Mesenteric fat pad (tissue), 1 donor: ENCODE measurements at regions not wholly inside any gene's neighbourhood (a gene's known extent, or its start where the extent isn't known, plus 50 kb on each side); places are given as distances from the start of the nearest gene placed in this dataset.

Experiments
- DNase-seq: peaks from one replicate; pipeline ENCODE4 v3.0.0-alpha.2; 2020; ENCODE audit warnings: low spot score
- donor health status: DM: yes; HTN: yes; CAD: no.

DNA sequence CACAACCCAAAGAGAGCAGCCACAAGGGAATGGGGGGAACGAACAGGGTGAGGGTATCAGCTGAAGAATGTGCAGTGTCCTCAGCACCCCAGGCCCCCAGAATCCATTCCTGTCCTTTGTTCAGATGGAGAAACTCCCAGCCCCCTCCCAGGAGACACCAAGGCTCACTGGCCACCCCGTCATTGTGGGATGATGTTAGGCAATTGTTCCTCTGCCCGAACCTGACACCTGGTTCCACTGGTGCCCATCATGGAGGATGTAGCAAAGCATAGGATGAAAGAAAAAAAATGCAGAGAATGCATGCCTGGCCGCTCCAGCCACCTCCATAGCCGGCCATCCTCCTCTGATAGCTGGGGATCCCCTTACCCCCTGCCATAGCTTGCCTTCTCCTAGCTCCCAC, 197.3 kb upstream of the TWIST2 start:
- DNase-seq = no peak

DNA sequence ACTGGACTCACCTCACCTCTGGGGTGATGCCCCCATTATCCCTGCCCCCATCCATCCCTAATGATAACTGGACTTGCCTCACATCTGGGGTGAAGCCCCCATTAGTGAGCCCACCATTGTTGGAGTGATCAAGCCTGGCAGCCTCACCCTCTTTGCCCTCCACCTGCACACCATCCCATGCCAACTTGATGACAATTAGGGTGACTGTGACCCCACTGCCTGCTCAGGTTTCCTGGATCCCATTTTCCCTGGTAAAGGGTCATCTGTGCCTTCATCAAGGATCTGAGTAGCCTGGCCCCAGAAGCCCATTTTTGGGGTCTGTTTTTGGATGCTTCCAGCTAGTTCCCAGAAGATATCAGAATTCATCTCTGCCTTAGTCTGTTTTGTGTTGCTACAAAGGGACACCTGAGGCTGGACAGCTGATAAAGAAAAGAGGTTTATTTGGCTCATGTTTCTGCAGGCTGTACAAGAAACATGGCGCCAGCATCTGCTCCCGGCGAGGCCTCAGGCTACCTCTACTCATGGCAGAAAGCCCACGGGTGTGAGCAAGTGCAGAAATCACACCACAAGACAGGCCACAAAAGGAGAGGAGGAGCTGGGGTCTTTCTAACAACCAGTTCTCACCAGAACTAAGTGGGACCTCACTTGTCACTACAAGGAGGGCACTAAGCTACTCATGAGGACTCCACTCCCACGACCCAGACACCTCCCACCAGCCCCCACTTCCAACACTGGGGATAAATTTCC, 196.4 kb upstream of the TWIST2 start:
- no peak for DNase-seq

DNA sequence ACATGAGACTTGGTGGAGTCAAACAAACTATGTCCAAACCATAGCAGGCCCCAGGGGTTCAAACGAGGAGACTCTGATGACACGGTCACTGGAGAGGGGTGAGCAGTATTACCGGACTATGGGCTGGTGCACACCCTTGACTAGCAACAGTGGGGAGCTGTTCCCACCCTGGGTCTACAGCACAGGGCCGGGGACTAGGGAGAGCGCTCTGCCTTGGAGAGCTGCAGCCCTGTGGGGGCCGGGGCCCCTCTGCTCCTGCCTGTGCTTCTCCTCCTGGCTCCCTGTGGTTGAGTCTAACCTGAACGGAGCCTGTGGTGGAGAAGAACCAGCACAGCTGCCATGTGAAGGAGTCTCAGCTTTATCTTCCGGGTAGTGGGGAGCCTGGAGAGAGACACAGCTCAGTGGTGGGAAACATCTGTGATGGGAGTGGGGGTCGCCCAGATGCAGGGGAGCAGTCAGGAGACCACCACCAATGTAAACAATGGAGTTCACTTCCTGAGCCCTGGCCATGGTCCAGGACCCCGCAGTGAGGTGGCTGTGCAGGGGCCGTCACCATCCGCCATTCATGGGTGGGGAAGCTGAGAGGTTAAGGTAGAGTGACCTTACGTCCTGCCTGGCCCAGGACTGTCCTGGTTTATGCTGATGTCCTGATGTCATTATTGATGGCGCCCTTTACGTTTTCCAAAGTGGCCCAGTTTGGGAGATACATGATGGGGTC, 195.7 kb upstream of the TWIST2 start:
- DNase-seq = no peak

DNA sequence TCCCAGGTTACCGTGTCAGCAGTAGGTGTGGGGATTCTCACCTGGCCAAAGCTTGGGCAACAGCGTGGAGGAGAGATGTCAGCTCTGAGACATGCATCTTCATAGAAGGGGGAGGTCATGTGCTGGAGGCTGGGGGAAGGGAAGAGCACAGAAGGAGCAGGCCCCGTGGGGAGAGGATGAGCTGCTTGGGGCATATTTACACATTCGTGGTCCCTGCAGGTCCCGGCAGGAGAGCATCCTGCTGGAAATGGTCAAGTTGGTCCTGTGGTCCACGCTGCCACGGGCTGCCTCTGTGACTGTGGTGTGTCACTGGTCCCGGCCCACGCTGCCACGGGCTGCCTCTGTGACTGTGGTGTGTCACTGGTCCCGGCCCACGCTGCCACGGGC, 195.1 kb upstream of the TWIST2 start:
- peak; percentile 83 for DNase-seq

DNA sequence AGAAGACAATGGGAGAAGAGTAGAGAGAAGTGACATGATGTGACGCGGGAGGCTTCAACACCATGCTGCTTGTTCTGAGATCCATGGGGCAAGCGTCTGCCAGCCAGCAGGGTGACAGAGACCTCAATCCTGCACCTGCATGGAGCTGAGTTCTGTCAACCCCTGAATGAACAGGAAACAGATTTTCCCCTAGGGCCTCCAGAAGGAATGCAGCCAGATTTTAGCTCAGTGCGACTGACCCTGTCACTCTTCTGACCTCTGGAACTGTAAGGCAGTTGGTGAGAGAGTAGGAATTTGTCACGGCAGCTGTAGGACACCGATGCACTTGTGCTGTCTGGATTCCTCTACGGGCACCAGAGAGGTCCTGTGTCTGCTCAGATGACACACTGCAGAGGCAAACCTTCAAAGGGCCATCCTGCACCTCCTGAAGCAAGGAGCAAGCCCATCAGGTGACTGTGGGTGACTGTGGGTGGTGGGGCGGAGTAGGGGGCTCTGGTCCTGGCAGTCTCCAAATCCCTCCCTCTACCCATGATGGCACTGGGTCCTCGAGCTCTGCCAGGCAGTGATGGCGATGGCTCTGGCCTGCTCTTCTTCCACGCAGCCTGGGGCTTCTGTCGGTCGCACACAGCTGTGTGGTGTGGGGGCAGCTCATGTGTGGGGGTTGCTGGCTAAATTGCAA, 194.3 kb upstream of the TWIST2 start:
- DNase-seq = no peak

DNA sequence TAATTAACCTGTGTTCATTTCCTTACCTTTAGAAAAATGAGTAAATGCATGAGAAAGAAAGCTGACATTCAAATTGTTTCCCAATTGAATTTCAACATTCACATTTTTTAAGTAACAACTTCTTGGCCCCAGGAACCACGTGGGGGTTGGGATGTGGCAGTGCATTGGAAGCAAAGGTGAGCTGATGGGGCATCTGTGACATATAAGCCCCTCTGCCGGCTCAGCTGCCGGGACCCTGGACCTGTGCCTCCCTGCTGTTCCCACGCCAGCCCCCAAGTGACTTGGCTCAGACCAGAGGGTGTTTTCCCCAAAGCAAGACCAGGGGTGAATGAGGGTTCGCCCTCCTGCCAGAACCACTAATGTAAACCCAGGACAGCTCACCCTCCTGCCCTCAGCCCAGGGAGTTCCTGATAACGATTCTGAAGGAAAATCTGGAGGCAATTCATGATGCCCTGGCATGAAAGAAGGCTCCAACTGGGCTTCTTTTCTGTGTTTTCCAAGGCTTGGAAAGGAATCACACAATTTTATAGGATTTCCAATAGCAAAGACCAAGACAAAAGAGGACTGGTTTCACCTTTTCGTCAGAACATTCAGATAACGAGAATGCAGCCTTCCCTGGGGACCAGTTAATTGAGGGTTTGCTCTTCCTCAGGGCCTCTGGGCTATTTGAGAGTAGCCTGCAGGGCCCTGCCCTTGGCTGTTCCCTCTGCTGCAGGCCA, 193.2 kb upstream of the TWIST2 start:
- DNase-seq = no peak

DNA sequence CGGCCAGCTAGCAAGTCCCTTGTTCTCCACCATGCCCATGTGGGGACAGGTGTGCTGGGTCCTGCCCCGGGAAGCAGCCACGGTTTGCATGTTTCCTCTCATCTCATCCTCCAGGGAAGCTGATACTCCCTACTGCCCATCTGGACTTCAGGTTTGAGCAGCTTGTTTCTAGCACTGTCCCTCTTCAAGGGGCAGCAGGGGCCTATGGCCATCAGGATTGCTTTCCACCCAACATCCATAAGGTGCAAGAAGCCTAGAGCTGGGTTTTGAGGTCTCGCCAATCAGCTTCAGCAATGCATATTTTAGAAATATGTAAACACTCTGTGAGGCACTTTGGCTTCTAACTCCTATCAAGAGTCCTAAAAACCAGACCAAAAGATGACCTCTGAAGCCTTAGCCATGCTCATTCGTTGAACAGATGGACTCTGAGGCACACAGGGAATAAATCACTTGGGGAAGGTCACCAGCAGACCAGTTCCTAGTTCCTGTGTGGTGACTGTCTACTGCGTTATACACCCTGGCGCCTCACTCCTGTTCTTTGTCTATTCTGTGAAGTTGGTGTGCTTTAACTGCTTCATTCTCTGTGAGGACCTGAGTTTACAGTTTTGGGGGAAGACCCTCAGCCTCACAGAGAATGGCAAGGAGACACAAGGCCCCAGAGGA, 192.6 kb upstream of the TWIST2 start:
- no peak for DNase-seq

DNA sequence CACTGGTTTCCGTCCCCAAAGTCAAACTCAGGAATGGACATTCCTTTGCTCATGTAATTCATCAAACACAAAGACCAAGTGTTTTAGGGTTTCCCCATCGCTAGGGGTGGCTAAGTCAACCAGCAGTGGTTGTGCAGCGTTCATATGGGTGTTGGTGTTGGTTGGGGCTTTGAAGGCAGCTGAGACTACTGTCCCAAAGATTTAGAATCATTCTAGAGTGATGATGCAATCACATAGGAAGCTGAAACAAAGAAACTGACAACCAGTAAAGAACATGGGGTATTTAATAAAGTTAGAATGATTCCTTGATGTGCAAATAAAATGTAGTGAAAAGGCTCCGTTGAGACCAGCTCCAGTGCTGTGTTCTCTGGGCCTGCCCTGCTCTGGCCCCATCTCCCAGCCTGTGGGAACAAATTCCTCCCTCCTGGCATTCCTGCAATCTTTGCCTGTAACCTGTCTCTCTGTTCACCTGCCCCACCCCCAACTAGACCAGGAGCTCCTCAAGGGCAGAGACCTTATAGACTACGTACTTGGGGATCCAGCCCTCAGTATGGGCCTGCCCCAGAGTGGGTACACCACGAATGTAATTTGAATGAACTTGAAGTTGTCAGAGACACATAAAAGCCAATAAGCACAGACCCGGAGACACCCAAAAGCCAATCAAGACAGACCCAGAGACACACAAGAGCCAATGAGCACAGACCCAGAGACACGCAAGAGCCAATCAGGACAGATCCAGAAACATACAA, 191.7 kb upstream of the TWIST2 start:
- DNase-seq = no peak

DNA sequence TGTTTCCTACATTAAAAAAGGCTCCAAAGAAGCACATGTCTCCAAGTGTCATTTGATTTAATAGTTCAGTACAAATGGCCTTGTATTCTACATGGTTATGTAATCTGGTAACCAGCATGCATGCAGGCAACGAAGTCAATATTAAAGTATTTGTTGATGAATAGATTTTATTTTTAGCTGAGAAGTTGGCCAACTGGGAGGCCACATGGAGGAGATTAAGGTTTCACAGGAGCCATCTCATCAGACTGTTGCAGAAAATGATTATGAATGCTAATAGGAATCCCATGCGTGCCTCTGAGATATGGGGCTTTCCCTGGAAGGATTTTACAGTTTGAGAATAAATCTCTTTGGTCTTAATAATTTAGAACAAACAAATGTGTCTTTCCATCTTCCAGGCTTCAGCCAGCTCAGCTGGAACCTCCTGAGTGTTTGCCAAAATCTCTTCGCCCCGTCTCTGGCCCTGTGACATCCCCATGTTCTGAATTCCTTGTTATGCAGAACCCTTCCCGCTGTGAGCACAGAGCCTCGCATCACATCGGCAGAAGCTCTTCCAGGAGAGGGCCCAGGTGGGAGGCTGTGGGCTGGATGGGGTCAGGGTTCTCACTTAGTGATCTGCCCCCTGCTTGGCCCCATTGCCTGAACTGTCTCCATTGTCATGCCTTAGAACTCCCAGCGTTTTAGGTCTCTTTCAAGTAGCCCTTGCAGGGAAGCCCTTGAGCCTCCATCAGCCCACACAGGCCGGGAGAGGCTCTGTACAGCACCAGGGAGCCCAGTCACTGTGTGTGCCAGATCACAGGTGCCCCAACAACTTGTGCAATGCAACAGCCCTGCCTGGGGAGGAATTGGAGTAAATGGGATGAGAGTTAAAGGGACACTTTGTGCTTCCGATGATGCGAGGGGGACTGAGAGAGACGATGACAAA, 190.5 kb upstream of the TWIST2 start:
- no peak for DNase-seq

DNA sequence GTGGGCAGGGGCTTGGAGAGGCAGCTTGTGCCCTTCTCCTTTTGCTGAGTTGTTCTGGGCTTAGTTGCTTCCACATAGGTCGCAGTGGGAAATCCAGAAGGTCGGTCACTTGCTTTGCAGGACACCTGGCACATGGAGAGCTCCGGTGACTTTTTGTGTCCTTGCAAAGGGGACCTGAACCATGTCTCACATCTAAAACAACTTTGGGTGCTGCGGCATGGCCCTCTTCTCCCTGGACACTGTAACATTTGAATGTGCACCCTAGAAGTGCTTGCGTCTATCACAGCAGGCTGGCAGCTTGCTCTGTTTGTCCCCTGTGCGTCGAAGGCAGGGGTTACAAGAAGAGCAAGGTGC, 189.9 kb upstream of the TWIST2 start:
- DNase-seq = no peak

DNA sequence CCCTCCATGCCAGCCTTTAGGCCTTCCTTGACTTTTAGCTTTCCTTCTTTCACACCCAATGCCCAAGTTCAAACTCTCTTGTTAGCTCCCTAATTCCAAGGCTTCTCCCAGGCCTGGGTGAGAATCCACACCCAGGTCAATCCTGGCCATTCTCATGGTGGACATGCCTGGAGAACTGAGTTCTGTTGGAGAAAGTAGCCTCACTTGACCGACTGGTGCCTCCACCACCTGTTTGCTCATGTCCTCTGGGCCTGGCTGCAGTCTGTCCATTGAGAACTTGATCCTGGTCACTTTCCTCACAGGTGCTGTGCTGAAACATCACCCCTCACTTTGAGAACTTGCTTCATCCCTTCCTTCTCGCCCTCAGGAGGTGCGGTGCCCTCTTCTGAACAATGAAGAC, 189.1 kb upstream of the TWIST2 start:
- no peak for DNase-seq

DNA sequence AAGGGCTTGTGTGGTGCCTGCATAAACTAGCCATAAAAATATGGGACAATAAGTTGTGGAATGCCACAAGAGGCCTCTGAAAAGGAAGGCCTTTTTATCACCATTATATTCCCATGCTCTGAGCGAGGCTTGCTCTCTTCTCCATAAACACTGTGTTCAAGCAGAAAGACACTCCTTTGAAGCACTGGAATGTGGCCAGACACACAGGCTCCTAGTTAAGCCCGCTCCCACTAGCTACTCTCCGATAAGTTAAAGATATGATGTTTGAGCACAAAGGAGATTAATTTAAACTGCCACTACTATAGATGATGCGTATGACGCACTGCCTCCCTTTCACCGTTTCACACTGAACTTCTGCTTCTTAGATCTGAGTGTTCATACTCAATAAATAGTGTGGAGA, 188.7 kb upstream of the TWIST2 start:
- no peak for DNase-seq

DNA sequence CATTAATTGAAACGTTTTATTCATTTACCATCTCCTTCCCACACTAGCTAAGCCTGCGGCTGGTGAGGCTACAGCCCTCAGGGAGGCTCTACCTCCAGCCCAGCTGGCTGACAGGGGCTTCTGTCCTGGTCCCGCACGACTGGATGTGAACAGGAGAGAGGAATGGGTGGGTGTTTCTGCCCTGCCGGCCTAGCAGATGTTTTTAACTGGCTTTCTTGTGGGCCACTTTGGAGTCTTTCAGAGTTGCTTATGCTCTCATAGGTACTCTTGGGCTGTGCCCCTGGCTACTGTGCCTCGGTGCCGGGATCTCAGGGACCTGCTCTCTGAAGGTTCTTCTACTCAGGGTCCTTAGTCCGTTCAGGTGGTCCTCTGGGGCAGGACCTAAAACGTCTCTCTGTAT, 184.3 kb upstream of the TWIST2 start:
- DNase-seq = no peak

DNA sequence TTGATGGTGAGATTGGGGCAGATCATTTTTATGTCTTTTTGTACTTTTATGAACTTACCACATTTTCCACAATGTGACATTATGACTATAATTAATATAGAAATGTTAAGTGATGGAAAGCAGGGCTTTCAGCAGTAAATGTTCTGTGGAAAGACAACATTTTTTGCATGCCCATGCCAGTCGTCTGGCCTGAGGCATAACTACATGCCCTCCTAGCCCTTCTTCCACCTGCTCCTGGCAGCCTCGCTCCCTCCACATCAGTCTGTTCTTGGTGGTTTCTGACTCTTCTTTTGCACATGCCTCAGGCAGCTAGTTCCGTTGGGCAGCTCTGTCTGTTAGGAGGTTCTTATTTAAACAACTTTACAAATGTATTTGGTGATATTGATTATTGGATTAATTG, 182.0 kb upstream of the TWIST2 start:
- no peak for DNase-seq

DNA sequence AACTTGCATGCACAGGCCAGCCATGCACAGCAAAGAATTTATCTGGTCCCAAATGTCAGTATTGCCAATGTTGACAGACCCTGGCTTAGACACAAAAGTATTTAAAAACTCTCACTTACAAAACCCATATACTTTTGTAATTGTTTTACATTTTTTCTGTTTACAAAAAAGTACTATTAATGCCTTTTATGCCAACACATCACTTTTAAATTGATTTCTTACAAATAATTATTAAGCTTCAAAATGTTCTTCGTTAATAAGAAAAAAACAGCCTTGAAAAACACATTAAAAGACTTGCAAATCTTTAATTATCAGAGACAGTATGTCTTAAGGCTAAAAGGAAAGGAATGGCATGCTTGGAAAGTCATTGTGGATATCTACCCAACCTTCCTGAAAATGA, 181.3 kb upstream of the TWIST2 start:
- no peak for DNase-seq

DNA sequence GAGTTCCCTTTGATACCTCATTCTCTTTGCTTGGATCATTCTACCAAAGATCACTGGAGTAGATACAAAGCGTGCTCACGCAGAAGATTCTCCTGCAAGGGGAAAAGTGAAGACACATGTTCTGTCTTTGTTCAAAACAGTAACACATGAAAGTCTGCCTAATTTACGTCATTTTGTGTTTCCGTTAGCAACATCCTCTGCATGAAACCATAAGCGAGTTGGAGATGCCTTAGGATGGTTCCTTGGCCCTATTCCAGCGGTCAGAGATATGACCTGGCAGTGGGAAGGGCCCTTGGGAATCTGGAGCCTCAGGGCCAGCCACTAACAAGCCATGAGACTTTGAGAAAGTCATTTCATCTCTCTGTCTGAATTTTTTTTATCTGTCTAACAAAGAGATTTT, 180.9 kb upstream of the TWIST2 start:
- no peak for DNase-seq

DNA sequence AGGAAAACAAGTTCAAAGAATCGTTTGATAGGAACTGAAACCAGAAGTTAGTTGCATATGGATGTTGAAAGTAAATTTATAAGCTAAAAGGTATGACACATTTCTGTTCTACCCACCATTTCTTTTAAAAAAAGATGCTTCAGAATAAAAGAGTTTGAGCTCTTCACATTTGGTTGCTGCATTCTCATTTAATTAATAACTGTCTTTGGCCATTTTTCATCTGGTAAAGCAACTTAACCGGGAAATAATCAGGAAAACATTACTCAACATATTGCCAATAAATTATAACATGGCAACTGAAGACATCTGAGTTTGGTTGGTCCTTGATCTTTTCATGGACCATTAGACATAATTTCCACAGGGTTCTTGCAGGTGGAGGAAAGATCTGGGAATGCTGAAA, 180.2 kb upstream of the TWIST2 start:
- DNase-seq = no peak

DNA sequence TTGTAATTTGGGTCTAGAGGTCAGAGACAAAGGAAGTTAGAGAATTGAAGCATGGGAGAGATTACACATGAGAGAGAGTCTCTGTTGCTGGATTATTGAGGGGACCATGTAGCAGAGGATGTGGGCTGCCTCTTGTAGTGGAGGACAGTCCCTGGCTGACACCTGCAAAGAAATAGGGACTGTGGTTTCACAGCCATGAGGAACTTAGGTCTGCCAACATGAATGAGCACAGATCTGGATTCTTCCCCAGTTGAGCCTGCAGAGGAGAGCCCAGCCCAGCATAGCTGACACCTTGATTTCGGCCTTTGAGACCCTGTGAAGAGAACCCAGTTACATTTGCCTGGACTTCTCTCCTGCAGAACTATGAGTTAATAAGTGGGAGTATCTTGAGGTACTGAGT, 179.5 kb upstream of the TWIST2 start:
- DNase-seq = no peak

DNA sequence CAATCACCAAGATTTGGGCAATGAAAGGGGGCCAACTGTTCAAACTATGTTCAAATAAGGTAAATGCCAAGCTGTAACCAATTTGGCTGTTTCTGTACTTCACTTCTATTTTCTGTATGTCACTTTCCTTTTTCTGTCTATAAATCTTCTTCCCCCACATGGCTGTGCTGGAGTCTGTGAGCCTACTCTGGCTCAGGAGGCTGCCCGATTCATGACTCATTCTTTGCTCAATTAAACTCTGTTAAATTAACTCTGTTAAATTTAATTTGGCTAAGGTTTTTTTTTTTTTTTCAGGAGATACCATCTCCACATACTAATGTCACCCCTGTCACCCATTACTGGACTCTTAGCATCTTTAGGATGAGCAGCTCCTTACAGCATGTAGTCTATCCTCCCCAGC, 178.8 kb upstream of the TWIST2 start:
- DNase-seq = no peak
